HUES64 (cell line): ENCODE measurements at regions not wholly inside any gene's neighbourhood (a gene's known extent, or its start where the extent isn't known, plus 50 kb on each side); places are given as distances from the start of the nearest gene placed in this dataset.
"Not testable (repeated sequence)": the region's sequence is repeated elsewhere in the genome, so short reads cannot be mapped to it uniquely, and the experiment has no call there.

Source experiments
- H3K27ac ChIP-seq: 2 replicates; pipeline ENCODE4 v1.7.0; 2013; ENCODE audit warnings: low read depth, low read length, inconsistent platforms
- H3K27me3 ChIP-seq: 2 replicates; pipeline ENCODE4 v1.6.1; 2013; ENCODE audit warnings: mild to moderate bottlenecking, low read length; ENCODE audit not compliant: insufficient read depth
- H3K36me3 ChIP-seq: 2 replicates; pipeline ENCODE4 v1.6.1; 2013; ENCODE audit warnings: mild to moderate bottlenecking, low read length; ENCODE audit not compliant: insufficient read depth
- H3K4me1 ChIP-seq: 2 replicates; pipeline ENCODE4 v1.6.1; 2013; ENCODE audit warnings: mild to moderate bottlenecking, low read length, moderate library complexity; ENCODE audit not compliant: insufficient read depth
- H3K4me3 ChIP-seq: 2 replicates; pipeline ENCODE4 v1.5.1; 2013; ENCODE audit warnings: mild to moderate bottlenecking, low read length, moderate library complexity
- H3K9ac ChIP-seq: 2 replicates; pipeline ENCODE4 v1.6.1; 2013; ENCODE audit warnings: mild to moderate bottlenecking, low read depth, low read length
- H3K9me3 ChIP-seq: 2 replicates; pipeline ENCODE4 v1.6.1; 2013; ENCODE audit warnings: low read depth, low read length; ENCODE audit not compliant: insufficient read depth
- WGBS: fragments of 150-250, 120-280 bp; methylation state at CpG from one replicate; pipeline ENCODE4 v1.1.7; 2013; ENCODE audit warnings: missing lambda C conversion rate; 5-methylcytosine and 5-hydroxymethylcytosine counted together

DNA sequence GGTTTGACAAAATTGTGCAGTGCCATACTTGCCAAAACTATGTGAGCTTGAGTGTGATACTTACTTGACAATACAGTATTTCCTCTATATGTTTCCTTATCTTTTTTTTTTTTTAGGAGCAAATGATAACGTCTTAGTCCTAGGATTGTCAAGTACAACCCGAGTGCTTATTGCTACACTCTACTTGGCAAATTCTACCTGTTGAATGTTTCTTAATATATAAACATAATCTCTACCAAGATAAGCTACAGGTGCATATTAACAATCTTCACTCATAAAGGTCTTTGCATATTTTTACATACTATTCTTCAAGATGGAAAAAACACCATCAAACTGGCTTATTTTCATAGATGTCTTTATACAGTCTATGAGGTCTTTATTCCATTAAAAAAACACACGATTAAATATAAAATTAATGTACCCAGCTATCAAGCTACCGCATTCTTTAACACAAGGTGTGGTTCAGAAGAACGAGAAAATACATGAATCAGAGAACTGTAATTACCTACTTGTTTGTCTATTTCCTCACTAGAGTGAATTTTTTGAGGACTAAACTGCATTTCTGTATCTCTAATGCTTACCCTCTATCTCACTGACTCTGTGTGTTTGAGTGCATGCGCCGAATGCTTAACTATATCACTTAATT is 76.1 kb upstream of the PDSS1 start:
- no peak overlapping the region for H3K4me3 ChIP-seq
- H3K9ac ChIP-seq, result no peak overlapping the region
- H3K36me3 ChIP-seq, result no peaks in the 10 kb centered on the region
- H3K9me3 ChIP-seq, result no peaks in the 10 kb centered on the region
- H3K4me1 ChIP-seq, result no peaks in the 10 kb centered on the region
- WGBS, result 95% methylated on average over 5 of the region's 7 CpGs
- peaks cover 30% of the 10 kb centered on the region for H3K27me3 ChIP-seq
- H3K27ac ChIP-seq, result no peak overlapping the region

DNA sequence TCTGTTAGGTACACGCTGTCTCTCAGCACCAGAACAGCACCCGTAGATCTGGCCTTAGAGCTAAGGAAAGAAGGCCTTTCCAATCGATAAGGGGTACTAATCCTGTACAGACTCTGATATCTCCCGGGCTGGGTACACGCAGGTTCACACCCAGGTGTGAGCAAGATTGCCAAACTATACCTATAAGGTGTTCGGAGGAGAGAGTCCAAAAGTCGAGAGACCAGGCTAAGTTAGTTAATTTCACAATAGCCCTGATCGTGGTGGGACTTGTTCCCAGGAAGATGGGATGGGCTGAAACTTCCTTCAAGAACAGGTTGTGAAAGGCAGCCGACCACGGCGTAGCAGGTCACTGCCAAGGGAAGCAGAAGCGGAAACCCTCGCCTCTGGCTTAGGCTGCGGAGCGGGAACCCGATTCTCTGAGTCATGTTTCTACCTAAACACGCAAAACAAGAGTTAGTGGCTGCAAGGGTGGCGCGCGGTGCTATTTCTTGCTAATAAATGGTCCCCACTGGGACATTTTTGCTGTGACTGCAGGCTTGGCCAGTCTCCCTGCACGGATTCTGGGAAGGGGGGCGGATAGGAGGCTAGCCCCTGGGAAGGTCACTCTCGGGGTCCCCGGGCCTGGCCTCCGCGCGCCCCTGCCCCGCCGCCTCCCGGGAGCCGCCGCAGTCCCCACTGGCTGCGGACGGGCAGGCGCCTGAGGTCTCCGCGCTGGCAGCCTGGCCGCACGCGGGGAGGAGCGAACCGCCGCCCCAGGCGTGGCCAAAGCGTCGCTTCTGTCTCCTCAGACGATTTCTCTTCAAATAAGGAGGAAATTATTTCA is 75.4 kb upstream of the PDSS1 start:
- 16% methylated on average over 46 of the region's 47 CpGs for WGBS

DNA sequence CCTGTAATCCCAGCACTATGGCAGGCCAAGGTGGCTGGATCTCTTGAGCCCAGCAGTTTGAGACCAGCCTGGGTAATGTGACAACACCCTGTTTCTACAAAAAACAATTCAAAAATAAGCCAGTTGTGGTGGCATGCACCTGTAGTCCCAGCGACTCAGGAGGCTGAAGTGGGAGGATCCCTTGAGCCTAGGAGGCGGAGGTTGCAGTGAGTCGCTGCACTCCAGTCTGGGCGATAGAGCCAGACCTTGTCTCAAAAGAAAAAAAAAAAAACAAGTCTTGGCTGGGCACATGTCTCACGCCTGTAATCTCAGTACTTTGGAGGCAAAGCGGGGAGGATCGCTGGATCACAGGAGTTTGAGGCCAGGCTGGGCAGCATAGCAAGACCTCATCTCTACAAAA is 74.6 kb upstream of the PDSS1 start:
- Histone ChIP-seq H3K4me3 (peak overlapping the region; percentile 60), H3K27me3 (peaks cover 30% of the 10 kb centered on the region), H3K36me3 (no peaks in the 10 kb centered on the region), H3K9me3 (no peaks in the 10 kb centered on the region), H3K4me1 (no peaks in the 10 kb centered on the region), H3K27ac (no peak overlapping the region), H3K9ac (no peak overlapping the region)
- 91% methylated on average over 7 of the region's 7 CpGs for WGBS

More for the DNA sequence above, 75.4 kb upstream of the PDSS1 start:
- no peak overlapping the region for H3K27ac ChIP-seq
- peak overlapping the region; percentile 60 for H3K4me3 ChIP-seq
- H3K9me3 ChIP-seq, result no peaks in the 10 kb centered on the region
- H3K36me3 ChIP-seq, result no peaks in the 10 kb centered on the region
- H3K27me3 ChIP-seq, result peaks cover 30% of the 10 kb centered on the region
- no peaks in the 10 kb centered on the region for H3K4me1 ChIP-seq
- H3K9ac ChIP-seq, result peak overlapping the region; percentile 61; the same call in 1 of the 2 replicates

DNA sequence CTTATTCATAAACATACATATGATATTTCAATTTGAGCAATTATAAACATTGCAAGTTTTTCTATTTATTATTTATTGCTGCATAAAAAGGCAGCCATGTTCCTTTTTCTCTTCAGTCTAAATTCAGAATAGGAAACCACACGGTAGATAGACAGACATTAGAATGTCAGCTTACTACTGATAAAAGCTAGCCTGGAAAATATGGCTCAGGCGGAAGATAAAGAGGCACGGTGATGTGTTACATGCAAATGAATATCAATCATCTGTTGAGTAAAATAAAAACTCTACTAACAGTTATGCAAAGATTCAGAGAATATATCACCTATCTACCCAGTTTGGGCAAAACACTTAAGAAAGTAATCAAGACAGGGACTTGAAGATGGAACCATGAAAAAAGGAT is 73.5 kb upstream of the PDSS1 start:
- Histone ChIP-seq H3K9ac (no peak overlapping the region), H3K4me1 (no peaks in the 10 kb centered on the region), H3K9me3 (no peaks in the 10 kb centered on the region), H3K27ac (no peak overlapping the region), H3K4me3 (no peak overlapping the region), H3K36me3 (no peaks in the 10 kb centered on the region), H3K27me3 (peaks cover 30% of the 10 kb centered on the region)
- 95% methylated on average over 3 of the region's 3 CpGs for WGBS

DNA sequence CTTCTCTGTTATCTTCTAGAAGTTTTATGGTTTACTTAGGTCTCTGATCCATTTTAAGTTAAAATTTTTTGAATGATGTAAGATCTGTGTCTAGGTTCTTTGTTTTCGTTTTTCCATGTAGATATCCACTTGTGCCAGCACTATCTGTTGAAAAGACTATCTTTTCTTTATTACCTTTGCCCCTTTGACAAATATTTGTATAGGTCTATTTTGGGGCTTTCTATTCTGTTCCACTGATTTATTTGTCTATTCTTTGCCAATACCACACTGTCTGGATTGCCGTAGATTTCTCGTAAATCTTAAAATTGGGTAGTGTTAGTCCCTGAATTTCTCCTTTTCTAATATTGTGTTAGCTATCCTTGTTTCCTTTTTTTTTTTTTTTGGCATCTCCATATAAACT is 71.4 kb upstream of the PDSS1 start:
- peaks cover 28% of the 10 kb centered on the region for H3K27me3 ChIP-seq
- no peaks in the 10 kb centered on the region for H3K4me1 ChIP-seq
- no peaks in the 10 kb centered on the region for H3K9me3 ChIP-seq
- no peak overlapping the region for H3K27ac ChIP-seq
- WGBS, result 83% methylated on average over 1 of the region's 3 CpGs
- no peak overlapping the region for H3K9ac ChIP-seq
- H3K4me3 ChIP-seq, result no peak overlapping the region
- H3K36me3 ChIP-seq, result no peaks in the 10 kb centered on the region

DNA sequence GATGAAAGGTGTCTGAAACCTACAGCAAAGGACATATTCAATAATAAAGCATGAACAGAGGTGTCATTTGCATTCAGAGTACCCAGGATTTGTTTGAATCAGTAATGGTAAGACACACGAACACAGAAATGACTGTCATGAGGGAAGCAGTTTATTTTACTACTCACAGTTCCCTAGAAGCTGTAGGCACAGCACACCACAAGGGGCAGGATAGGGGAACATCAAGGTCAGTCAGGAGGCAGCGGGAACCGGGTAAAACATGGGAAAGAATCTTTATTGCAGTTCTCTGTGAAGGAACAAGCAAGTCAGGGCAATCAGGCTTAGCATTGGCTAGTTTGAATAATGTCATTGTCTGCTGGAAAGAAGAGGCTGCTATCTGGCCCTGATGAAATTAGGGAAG is 70.2 kb upstream of the PDSS1 start:
- H3K4me1 ChIP-seq, result no peaks in the 10 kb centered on the region
- no peak overlapping the region for H3K4me3 ChIP-seq
- no peaks in the 10 kb centered on the region for H3K9me3 ChIP-seq
- H3K36me3 ChIP-seq, result no peaks in the 10 kb centered on the region
- 50% methylated on average over 3 of the region's 3 CpGs for WGBS
- H3K27me3 ChIP-seq, result peaks cover 16% of the 10 kb centered on the region
- H3K27ac ChIP-seq, result no peak overlapping the region
- H3K9ac ChIP-seq, result no peak overlapping the region

DNA sequence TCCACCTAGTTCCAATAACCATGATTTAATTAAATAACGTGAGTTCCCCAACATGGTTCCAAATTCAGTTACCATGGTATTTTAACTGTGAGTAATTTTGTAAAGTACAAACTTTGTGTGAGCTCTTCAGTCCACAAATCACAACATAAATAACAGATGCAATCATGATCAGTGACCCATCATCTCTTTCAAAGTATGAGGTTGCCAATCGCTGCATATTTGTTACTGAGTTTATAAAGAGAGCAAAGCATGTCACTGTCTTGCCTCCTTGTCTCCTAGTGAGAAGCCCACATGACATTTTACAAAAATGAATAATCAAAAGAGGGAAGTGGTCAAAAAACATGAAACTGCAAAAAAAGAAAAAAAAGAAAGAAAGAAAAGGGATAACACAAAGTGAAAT is 69.1 kb upstream of the PDSS1 start:
- Histone ChIP-seq H3K4me1 (no peaks in the 10 kb centered on the region), H3K4me3 (no peak overlapping the region), H3K36me3 (no peaks in the 10 kb centered on the region), H3K27me3 (peaks cover 6% of the 10 kb centered on the region), H3K9me3 (no peaks in the 10 kb centered on the region), H3K27ac (no peak overlapping the region), H3K9ac (no peak overlapping the region)
- WGBS, result 94% methylated on average over 1 of the region's 2 CpGs

DNA sequence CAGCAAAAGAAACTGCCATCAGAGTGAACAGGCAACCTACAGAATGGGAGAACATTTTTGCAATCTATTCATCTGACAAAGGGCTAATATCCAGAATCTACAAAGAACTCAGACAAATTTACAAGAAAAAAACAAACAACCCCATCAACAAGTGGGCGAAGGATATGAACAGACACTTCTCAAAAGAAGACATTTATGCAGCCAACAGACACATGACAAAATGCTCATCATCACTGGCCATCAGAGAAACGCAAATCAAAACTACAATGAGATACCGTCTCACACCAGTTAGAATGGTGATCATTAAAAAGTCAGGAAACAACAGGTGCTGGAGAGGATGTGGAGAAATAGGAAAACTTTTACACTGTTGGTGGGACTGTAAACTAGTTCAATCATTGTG is 65.3 kb upstream of the PDSS1 start:
- not testable (repeated sequence) for H3K4me3 ChIP-seq, H3K27ac ChIP-seq, H3K9me3 ChIP-seq, H3K27me3 ChIP-seq, H3K36me3 ChIP-seq, H3K4me1 ChIP-seq, H3K9ac ChIP-seq
- no CpG with 5 or more reads among the region's 3 CpGs for WGBS

DNA sequence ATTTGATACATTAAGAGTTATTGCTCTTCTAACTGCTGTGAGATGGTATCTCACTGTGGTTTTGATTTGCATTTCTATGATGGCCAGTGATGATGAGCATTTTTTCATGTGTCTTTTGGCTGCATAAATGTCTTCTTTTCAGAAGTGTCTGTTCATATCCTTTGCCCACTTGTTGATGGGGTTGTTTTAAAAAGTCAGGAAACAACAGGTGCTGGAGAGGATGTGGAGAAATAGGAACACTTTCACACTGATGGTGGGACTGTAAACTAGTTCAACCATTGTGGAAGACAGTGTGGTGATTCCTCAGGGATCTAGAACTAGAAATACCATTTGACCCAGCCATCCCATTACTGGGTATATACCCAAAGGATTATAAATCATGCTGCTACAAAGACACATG is 63.4 kb upstream of the PDSS1 start:
- not testable (repeated sequence) for H3K4me1 ChIP-seq, H3K27ac ChIP-seq, H3K9ac ChIP-seq, H3K36me3 ChIP-seq, H3K27me3 ChIP-seq, H3K9me3 ChIP-seq, H3K4me3 ChIP-seq

DNA sequence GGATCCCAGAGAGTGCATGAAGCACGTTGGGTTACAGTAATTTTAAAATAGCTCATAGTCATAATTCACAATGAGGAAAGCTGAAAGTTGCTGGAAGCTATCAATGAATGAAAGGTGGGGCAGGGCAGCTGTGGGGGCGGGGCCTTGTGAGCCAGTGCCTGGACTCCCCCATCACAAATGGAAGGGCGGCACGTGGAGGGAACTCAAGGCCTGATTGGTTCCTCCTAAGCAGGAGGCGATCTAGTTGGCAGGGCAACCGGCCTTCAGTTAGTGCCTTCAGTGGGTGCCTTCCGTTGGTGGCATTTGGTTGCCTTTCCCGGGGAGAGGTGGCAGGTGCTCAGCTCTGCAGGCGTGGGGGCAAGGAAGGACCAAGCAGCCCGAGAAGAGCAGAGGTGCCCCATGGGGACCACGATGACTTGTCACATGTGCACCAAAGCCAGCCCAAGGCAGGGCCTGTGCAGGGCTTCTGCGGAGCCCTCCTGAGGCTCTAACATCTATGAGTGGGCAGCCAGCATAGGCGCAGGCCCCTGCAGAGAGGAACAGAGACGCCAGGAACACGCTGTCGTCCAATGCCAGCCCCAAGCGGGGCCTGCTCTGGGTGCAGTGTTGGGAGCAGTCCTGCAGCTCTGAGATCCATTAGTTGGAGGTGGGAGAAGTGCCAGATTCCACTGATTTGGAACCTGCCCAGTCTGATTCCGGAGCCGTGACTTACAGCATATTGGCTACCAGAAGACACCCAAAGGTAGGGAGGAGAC is 59.8 kb upstream of the PDSS1 start:
- H3K27me3 ChIP-seq, result no peaks in the 10 kb centered on the region
- H3K9ac ChIP-seq, result no peak overlapping the region
- H3K27ac ChIP-seq, result no peak overlapping the region
- no peaks in the 10 kb centered on the region for H3K36me3 ChIP-seq
- 94% methylated on average over 19 of the region's 19 CpGs for WGBS
- no peaks in the 10 kb centered on the region for H3K9me3 ChIP-seq
- H3K4me3 ChIP-seq, result no peak overlapping the region
- H3K4me1 ChIP-seq, result no peaks in the 10 kb centered on the region

DNA sequence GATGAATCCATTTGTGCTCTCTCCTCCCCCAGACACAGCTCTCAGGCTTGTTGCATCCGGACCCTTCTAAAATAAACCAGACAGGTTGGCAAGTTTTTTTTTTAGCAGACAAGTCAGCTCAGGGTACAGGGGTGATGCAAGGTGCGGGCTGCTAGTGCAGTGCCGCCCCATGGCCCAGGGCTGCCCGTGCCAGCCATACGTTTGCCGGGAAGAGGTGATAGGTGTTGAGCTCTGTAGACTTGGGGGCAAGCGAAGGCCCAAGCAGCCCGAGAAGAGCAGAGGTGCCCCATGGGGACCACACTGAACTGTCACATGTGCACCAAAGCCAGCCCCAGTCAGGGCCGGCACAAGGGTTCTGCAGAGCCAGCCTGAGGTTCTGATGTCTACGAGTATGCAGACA is 57.1 kb upstream of the PDSS1 start:
- H3K36me3 ChIP-seq, result no peaks in the 10 kb centered on the region
- 95% methylated on average over 10 of the region's 10 CpGs for WGBS
- H3K9me3 ChIP-seq, result no peaks in the 10 kb centered on the region
- no peak overlapping the region for H3K4me3 ChIP-seq
- no peak overlapping the region for H3K27ac ChIP-seq
- H3K27me3 ChIP-seq, result no peaks in the 10 kb centered on the region
- no peaks in the 10 kb centered on the region for H3K4me1 ChIP-seq
- H3K9ac ChIP-seq, result no peak overlapping the region
